Upper lobe of left lung (tissue), 4 donors: ENCODE measurements at regions not wholly inside any gene's neighbourhood (a gene's known extent, or its start where the extent isn't known, plus 50 kb on each side); places are given as distances from the start of the nearest gene placed in this dataset.

Experiments used
- CTCF ChIP-seq, 6 experiments: fragments of 450-650 bp in 4 of 6; fragments of 200-600 bp in 2 of 6; sonication (generic) in 2 of 6; IDR thresholded peaks; one replicate each; pipeline ENCODE4 v1.5.1; 2016 to 2019; ENCODE audit warnings: antibody characterized with exemption in 6 of 6
- EP300 ChIP-seq, 4 donors: sonication (generic); formaldehyde crosslinking; IDR thresholded peaks; one replicate each; pipeline ENCODE4 v1.5.1; 2017; ENCODE audit warnings: antibody characterized with exemption in 4 of 4, control low read depth in 2 of 4
- POLR2A ChIP-seq, 4 donors: fragments of 450-650 bp; IDR thresholded peaks; one replicate each; pipeline ENCODE4 v1.5.1; 2016 to 2017; ENCODE audit warnings: antibody characterized with exemption in 4 of 4, mild to moderate bottlenecking in 2 of 4

- TF ChIP-seq CTCF (IDR thresholded peaks at IDR 0.05) (no peak), EP300 (IDR thresholded peaks at IDR 0.05) (no peak), POLR2A (IDR thresholded peaks at IDR 0.05) (no peak)
These were observed 57.6 kb upstream of the GATA2 start for GRCh38 chr3:128550471-128551126.
